GM08714 (cell line): ENCODE measurements at regions not wholly inside any gene's neighbourhood (a gene's known extent, or its start where the extent isn't known, plus 50 kb on each side); places are given as distances from the start of the nearest gene placed in this dataset.
"Not testable (repeated sequence)": the region's sequence is repeated elsewhere in the genome, so short reads cannot be mapped to it uniquely, and the experiment has no call there.

Source experiments
- H3K4me3 ChIP-seq: fragments of 200-500 bp; sonication (Bioruptor generic); 2 replicates; pipeline ENCODE4 v1.5.1; 2014; ENCODE audit warnings: mild to moderate bottlenecking, low read length, inconsistent platforms
- ZNF274 ChIP-seq: IDR thresholded peaks from 2 replicates; pipeline ENCODE4 v1.6.1; 2012; ENCODE audit warnings: mild to moderate bottlenecking, low read depth, low read length

DNA sequence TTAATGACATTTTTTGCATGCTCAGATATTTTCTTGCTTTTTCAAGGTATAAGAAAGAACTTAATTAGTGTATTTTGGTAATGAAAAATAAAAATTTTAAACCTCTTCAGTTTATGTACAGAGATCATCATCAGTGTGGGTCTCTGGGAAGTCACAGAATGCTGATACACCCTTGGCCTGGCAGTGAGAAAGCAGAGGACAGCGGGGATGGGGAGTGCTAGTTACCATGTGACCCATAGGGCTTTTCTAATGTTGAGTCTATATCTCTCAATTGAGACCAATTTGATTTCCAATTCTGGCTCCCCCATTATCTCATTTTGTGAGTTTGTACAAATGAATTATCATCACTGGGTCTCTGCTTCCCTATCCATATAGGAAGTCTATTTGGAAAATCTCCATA, 305.7 kb downstream of the CYRIA start:
- no peak overlapping the region for H3K4me3 ChIP-seq
- TF ChIP-seq ZNF274, result no peak

DNA sequence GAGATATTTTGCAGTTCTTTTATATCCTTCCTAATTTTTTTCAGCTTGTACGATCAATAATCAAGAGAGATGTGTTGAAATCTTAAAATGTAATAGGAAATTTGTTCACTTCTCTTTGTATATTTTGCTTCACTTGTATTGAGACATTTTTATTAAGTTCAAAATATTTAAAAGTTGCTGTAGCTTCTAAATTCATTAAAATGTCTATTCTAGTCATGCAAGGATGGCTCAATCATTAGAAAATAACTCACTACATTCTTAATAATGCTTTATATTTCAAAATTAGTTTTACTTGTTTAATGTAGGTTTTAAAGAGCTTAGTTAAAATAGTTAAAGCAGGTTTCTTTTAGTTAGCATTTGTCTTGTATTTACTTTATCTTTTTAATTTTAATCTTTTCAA, 308.4 kb downstream of the CYRIA start:
- no peak for TF ChIP-seq ZNF274
- no peak overlapping the region for H3K4me3 ChIP-seq

DNA sequence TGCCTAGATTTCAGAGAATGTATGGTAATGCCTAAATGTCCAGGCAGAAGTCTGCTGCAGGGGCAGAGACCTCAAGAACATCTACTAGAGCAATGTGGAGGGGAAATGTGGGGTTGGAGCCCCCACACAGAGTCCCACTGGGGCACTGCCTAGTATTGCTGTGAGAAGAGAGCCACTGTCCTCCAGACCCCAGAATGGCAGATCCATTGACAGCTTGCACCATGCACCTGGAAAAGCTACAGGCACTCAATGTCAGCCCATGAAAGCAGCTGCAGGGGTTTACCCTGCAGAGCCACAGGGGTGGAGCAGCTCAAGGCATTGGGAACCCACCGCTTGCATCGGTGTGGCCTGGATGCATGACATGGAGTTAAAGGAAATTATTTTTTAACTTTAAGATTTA, 314.1 kb downstream of the CYRIA start:
- TF ChIP-seq ZNF274, result no peak
- H3K4me3 ChIP-seq, result no peak overlapping the region

DNA sequence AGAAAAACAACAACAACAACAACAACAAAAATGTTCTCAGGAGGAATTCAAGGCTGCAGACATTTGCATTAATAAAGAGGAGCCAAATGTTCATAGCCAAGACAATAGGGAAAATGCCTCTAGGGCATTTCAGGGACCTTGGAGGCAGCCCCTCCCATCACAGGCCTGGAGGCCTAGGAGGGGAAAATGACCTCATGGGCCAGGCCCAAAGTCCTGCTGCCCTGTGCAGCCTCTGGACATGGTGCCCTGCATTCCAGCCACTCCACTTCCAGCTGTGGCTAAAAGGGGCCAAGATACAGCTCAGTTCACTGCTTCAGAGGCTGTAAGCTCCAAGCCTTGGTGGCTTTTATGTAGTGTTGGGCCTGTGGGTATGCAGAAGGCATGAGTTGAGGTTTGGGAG, 314.5 kb downstream of the CYRIA start:
- no peak overlapping the region for H3K4me3 ChIP-seq
- no peak for TF ChIP-seq ZNF274

DNA sequence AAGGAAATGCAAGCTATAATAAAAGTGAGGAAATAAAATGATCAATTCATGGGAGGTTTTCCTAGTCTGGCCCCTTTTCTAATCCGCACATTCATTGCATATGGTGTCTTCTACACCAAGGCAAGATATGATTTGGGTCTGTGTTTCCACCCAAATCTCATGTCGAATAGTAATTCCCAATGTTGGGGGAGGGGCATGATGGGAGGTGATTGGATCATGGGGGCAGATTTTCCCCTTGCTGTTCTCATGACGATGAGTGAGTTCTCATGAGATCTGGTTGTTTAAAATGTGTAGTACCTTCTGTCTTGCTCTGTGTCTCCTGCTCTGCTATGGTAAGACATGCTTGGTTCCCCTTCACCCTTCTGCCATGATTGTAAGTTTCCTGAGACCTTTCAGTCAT, 315.4 kb downstream of the CYRIA start:
- no peak overlapping the region for H3K4me3 ChIP-seq
- TF ChIP-seq ZNF274, result no peak

DNA sequence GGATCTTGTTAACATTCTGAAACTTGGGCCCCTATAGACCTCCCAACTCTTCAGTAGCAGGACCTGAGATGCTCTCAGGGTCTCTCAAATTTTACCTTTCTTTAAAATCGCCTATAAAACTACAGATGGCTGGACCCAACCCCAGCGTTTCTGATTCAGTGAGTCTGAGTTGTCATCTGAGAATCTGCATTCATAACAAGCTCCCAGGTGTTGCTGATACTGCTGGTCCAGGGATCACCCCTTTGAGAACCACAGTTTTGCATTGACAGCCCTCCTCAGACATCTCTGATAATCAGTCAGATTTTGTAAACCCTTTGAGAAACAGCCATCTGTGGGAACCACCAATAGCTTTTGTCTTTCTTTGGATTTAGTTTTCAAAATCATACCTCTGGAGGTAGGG, 315.8 kb downstream of the CYRIA start:
- TF ChIP-seq ZNF274, result no peak

DNA sequence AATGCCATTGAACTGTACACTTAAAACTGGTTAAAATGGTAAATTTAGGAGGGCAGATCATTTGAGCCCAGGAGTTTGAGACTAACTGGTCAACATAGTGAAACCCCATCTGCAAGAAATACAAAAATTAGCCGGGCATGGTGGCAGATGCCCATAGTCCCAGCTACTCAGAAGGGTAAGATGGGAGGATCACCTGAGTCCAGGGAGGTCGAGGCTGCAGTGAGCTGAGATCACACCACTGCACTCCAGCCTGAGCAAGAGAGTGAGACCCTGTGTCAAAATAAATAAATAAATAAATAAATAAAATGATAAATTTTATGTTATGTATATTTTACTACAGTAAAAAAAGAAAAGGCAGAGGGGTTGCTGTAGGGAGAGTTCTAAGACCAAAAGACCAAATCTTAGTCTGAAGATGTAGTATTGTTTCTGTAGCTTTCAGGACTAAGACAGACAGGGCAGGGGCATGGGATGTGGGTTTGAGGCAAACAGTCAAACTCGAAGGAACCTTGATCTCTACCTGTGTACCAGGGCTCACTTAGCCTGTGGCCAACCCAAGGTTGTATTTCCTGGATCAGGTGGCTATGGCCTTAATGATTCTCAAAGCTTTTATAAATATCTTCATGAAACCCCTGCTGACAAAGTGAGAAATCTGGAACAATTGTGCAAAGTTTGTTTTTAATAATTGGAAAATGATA, 316.7 kb downstream of the CYRIA start:
- TF ChIP-seq ZNF274, result no peak

More for the DNA sequence above, 315.8 kb downstream of the CYRIA start:
- no peak overlapping the region for H3K4me3 ChIP-seq

DNA sequence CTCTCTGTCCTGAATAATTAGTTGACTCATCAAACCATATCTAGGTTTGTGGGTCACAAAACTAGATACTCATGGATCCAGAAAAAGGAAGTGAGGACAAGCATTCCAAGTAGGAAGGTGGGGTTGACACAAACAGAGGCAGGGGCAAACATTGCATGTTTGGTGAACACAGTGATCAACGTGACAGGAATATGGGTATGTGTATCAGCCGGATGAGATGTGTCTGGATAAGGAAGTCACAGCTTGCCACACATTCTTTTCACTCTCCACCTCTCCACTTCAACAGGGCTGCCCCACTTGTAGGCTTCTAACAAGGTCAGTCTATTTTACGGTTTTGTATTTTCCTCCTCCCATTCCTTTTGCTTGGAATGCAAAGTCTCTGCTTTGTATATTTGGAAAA, 319.0 kb downstream of the CYRIA start:
- H3K4me3 ChIP-seq, result no peak overlapping the region
- no peak for TF ChIP-seq ZNF274

More for the DNA sequence above, 316.7 kb downstream of the CYRIA start:
- no peak overlapping the region for H3K4me3 ChIP-seq

DNA sequence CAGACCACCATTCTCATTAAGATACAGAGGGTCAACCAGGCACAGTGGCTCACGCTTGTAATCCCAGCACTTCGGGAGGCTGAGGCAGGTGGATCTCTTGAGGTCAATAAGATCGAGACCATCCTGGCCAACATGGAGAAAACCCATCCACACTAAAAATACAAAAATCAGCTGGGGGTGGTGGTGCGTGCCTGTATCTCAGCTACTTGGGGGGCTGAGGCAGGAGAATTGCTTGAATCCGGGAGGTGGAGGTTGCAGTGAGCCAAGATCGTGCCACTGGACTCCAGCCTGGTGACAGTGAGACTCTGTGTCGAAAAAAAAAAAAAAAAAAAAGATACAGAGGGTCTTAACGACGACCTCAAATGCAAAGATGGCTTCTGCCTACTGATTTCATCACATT, 320.4 kb downstream of the CYRIA start:
- H3K4me3 ChIP-seq, result not testable (repeated sequence)

DNA sequence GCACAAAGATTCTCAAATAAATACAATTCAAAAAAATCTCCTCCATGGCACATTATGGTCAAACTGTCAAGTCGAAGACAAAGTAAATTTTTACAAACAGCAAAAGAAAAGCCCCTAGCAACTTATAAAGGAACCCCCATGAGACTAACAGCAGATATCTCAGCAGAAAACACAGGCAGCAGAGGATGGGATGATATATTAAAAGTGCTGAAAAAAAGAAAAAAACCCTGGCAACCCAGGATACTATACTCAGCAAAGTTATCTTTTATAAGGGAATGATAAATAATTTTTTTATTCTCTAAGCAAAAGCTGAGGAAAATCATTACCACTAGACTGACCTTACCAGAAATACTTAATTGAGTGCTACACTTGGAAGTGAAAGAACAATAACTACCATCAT, 326.4 kb downstream of the CYRIA start:
- H3K4me3 ChIP-seq, result no peak overlapping the region
- no peak for TF ChIP-seq ZNF274

DNA sequence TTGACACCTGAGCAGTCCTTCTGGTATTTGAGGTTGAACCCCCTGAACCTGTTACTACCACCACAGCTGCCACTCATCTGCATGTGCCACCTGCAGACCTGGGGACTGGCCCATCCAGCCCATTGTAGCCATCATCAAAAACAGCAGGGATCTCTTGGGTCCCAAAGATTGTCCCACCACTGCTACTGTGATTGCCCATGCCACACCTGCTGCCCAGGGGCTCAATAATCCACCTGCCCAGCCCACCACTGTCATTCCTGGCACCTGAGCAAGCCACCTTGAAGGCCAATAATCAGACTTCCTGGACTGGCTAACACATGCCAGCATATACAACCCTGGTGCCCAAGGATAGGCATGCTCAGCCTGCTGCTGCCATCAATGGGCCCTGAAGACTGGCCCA, 327.6 kb downstream of the CYRIA start:
- H3K4me3 ChIP-seq, result no peak overlapping the region
- TF ChIP-seq ZNF274, result no peak

DNA sequence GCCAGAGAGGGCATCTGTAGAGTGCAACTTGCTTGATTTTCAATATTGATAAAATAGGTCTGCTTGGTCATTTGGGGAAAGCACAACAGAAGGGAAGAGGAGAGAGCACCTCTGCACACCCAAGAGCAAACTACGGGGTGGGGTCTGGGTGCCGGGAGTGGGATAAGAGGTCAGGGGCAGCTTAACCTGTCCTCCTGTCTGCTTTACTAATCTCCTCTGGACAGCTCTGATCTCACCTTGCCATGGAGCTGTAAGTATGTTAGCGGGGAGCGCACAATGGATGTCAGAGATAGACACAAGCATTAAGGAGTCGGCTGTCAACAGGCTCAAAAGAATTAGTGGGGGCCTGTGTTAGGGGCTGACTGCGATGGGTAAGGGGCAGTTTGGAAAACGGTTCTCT, 328.7 kb downstream of the CYRIA start:
- H3K4me3 ChIP-seq, result no peak overlapping the region
- TF ChIP-seq ZNF274, result no peak

DNA sequence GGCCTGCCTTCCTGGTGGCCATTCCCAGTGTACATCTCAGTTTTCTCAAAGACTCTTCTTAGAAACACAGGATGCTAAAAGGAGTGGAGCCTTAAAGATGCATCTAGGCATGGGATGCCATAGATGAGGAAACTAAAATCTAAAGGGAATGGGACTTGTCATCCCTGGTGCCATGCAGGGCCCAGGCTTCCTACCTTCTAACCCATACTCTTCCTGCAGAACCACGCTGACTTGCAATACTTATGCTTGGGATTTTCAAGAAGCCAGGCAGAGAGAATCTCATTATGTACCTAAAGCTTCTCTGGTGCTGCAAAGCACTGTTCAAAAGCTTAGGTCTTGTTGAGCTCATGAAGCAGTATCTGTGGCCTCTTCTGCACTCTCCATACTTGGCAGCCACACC, 329.1 kb downstream of the CYRIA start:
- H3K4me3 ChIP-seq, result no peak overlapping the region
- no peak for TF ChIP-seq ZNF274

DNA sequence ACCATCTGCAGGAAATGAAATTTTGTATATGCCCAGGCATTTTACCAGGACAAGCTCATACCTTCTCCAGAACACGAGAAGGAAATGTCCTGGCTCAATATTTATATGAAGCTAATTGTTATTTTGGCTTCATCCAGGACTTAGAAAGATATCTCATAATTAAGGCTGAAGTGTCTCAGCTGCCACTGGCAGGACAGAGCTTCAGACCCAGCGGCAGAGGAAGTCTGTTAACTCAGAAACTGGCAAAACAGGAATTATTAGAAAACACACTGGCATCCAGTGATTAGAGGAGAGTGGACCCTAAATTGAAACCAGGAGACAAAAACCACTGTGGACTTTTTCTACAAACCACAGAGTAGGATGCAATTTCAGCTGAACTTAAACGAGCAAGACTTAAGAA, 329.7 kb downstream of the CYRIA start:
- no peak overlapping the region for H3K4me3 ChIP-seq
- no peak for TF ChIP-seq ZNF274

DNA sequence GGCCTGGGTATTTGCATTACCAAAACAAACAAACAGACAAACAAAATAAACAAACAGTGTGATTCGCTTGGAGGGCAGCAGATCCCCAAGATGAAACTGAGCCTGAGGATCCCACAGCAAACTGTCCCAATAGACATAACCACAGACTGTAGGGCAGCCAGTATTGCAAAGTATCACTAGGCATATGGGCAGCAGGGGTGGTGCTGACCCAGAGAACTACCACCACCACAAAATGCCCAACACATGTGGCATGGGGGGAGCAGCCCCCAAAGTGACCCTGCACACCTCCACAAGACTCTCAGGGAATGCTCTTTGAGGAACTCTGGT, 330.1 kb downstream of the CYRIA start:
- no peak for TF ChIP-seq ZNF274
- H3K4me3 ChIP-seq, result no peak overlapping the region

DNA sequence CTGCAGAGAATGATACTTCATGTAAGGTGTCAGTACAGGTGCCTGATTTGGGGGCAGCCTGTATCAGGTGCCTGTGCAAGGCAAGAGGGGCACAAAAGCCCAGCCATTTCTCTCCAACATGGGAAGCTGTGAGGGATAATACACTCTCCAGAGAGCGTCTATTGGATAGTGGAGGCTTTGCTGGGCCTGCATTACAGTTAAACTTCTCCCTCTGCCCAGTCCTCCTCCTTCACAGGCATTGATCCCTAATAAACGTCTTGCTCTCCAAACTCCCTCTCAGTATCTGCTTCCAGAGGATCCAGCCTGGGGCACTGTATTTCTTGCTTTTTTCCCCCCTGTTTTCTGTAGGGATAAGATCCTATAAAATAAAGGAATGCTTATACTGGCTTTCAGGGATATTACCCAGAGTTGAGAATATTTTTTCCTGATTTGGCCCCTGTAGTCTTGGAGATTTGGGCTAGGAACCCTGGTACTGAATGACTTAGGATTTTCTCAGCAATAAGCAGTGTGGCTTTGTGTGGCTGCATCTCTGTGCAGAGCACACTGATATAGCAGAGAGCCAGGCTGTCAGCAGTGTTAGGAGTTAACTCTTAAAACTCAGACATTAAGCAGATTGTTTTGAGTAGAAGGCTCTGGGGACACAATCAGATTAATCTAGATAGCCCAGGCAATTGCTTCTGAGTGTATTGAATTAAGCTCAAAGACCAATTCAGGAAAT, 330.6 kb downstream of the CYRIA start:
- TF ChIP-seq ZNF274, result no peak
- H3K4me3 ChIP-seq, result no peak overlapping the region
